Mesendoderm (in vitro differentiated cells): ENCODE measurements at regions not wholly inside any gene's neighbourhood (a gene's known extent, or its start where the extent isn't known, plus 50 kb on each side); places are given as distances from the start of the nearest gene placed in this dataset.

Source experiments
- DNase-seq: peaks from one replicate; pipeline ENCODE4 v3.0.0; 2013
- H2AK5ac ChIP-seq: 2 replicates; pipeline ENCODE4 v1.6.1; 2013; ENCODE audit warnings: low read length, inconsistent platforms
- H2BK120ac ChIP-seq: 2 replicates; pipeline ENCODE4 v1.6.1; 2013; ENCODE audit warnings: low read depth, mild to moderate bottlenecking, low read length, moderate library complexity, mixed read lengths
- H2BK15ac ChIP-seq: replicated peaks from 2 replicates; pipeline ENCODE4 v1.6.1; 2013; ENCODE audit warnings: low read depth, mild to moderate bottlenecking, moderate library complexity
- H2BK5ac ChIP-seq: 2 replicates; pipeline ENCODE4 v1.6.1; 2013; ENCODE audit warnings: low read length, inconsistent platforms
- H3K18ac ChIP-seq: 2 replicates; pipeline ENCODE4 v1.6.1; 2013; ENCODE audit warnings: mild to moderate bottlenecking, low read length, mixed read lengths
- H3K23ac ChIP-seq: one replicate; pipeline ENCODE4 v1.6.1; 2013; ENCODE audit warnings: low read length
- H3K27ac ChIP-seq: 2 replicates; pipeline ENCODE4 v1.5.1; 2013; ENCODE audit warnings: low read depth, mild to moderate bottlenecking, inconsistent platforms, low read length, moderate library complexity
- H3K27me3 ChIP-seq: 2 replicates; pipeline ENCODE4 v1.6.1; 2013; ENCODE audit warnings: low read length, control low read depth, mild to moderate bottlenecking, inconsistent platforms; ENCODE audit not compliant: insufficient read depth, poor library complexity
- H3K36me3 ChIP-seq: 2 replicates; pipeline ENCODE4 v1.6.1; 2013; ENCODE audit warnings: low read length, inconsistent platforms; ENCODE audit not compliant: control insufficient read depth, insufficient read depth
- H3K4ac ChIP-seq: one replicate; pipeline ENCODE4 v1.6.1; 2013; ENCODE audit warnings: low read depth, mild to moderate bottlenecking, low read length, moderate library complexity
- H3K4me1 ChIP-seq: 2 replicates; pipeline ENCODE4 v1.6.1; 2013; ENCODE audit warnings: low read depth, low read length, inconsistent platforms; ENCODE audit not compliant: control insufficient read depth
- H3K4me2 ChIP-seq: 2 replicates; pipeline ENCODE4 v1.6.1; 2013; ENCODE audit warnings: low read length
- H3K4me3 ChIP-seq: 2 replicates; pipeline ENCODE4 v1.5.1; 2013; ENCODE audit warnings: mild to moderate bottlenecking, low read length
- H3K56ac ChIP-seq: one replicate; pipeline ENCODE4 v1.6.1; 2013; ENCODE audit warnings: low read length
- H3K79me1 ChIP-seq: 2 replicates; pipeline ENCODE4 v1.6.1; 2013; ENCODE audit warnings: low read length, inconsistent platforms
- H3K79me2 ChIP-seq: 2 replicates; pipeline ENCODE4 v1.6.1; 2013; ENCODE audit warnings: mild to moderate bottlenecking, low read length; ENCODE audit not compliant: control insufficient read depth, insufficient read depth
- H3K9ac ChIP-seq: 2 replicates; pipeline ENCODE4 v1.6.1; 2013; ENCODE audit warnings: low read length, inconsistent platforms
- H4K5ac ChIP-seq: one replicate; pipeline ENCODE4 v1.6.1; 2013; ENCODE audit warnings: low read length
- H4K8ac ChIP-seq: one replicate; pipeline ENCODE4 v1.6.1; 2013; ENCODE audit warnings: low read depth, mild to moderate bottlenecking, control low read depth, low read length, moderate library complexity
- WGBS: extraction: QIAGEN DNeasy Blood & Tissue Kit; methylation state at CpG from one replicate; pipeline ENCODE4 v1.1.7; 2013; ENCODE audit warnings: low lambda C conversion rate, missing lambda C conversion rate; ENCODE audit not compliant: insufficient coverage; ENCODE audit errors: extremely low coverage; 5-methylcytosine and 5-hydroxymethylcytosine counted together

- Histone ChIP-seq H3K4ac (no peak overlapping the region), H4K8ac (no peak overlapping the region), H2BK120ac (no peak overlapping the region), H3K4me1 (no peaks in the 10 kb centered on the region), H3K79me2 (no peaks in the 10 kb centered on the region), H3K4me3 (no peak overlapping the region), H2AK5ac (no peak overlapping the region), H3K9ac (no peak overlapping the region), H2BK15ac (no peak overlapping the region), H3K79me1 (no peaks in the 10 kb centered on the region), H3K56ac (no peak overlapping the region), H2BK5ac (no peak overlapping the region), H3K36me3 (no peaks in the 10 kb centered on the region), H3K23ac (no peak overlapping the region), H3K27me3 (no peaks in the 10 kb centered on the region), H3K18ac (no peak overlapping the region), H4K5ac (no peak overlapping the region), H3K4me2 (no peak overlapping the region), H3K27ac (no peak overlapping the region)
- WGBS = no CpG with 5 or more reads among the region's 13 CpGs
- no peak for DNase-seq
Measured at GRCh38 chr14:105843444-105844046, 317.2 kb downstream of the TMEM121 start.

GRCh38 chr14:105844047-105844630 is 317.8 kb downstream of the TMEM121 start:
- Histone ChIP-seq H3K27ac (no peak overlapping the region), H3K4ac (no peak overlapping the region), H3K4me2 (no peak overlapping the region), H3K4me1 (no peaks in the 10 kb centered on the region), H3K4me3 (no peak overlapping the region), H3K79me1 (no peaks in the 10 kb centered on the region), H3K23ac (no peak overlapping the region), H3K36me3 (no peaks in the 10 kb centered on the region), H2AK5ac (no peak overlapping the region), H3K56ac (no peak overlapping the region), H4K5ac (no peak overlapping the region), H2BK5ac (no peak overlapping the region), H4K8ac (no peak overlapping the region), H3K18ac (no peak overlapping the region), H2BK120ac (no peak overlapping the region), H3K27me3 (no peaks in the 10 kb centered on the region), H3K9ac (no peak overlapping the region), H2BK15ac (no peak overlapping the region), H3K79me2 (no peaks in the 10 kb centered on the region)
- no peak for DNase-seq
- WGBS = no CpG with 5 or more reads among the region's 16 CpGs

- Histone ChIP-seq H3K79me2 (no peaks in the 10 kb centered on the region), H3K4ac (no peak overlapping the region), H4K8ac (no peak overlapping the region), H3K18ac (no peak overlapping the region), H2BK15ac (no peak overlapping the region), H3K27me3 (no peaks in the 10 kb centered on the region), H3K4me1 (no peaks in the 10 kb centered on the region), H3K27ac (no peak overlapping the region), H3K4me3 (no peak overlapping the region), H3K56ac (no peak overlapping the region), H3K36me3 (no peaks in the 10 kb centered on the region), H2BK5ac (no peak overlapping the region), H2AK5ac (no peak overlapping the region), H3K9ac (no peak overlapping the region), H3K23ac (no peak overlapping the region), H4K5ac (no peak overlapping the region), H3K79me1 (no peaks in the 10 kb centered on the region), H2BK120ac (no peak overlapping the region), H3K4me2 (no peak overlapping the region)
- no CpG with 5 or more reads among the region's 18 CpGs for WGBS
- DNase-seq = no peak
Measured at GRCh38 chr14:105844810-105845724, 318.7 kb downstream of the TMEM121 start.

GRCh38 chr14:105845725-105846309 is 319.4 kb downstream of the TMEM121 start:
- Histone ChIP-seq H3K9ac (no peak overlapping the region), H3K79me2 (no peaks in the 10 kb centered on the region), H2BK120ac (no peak overlapping the region), H2AK5ac (no peak overlapping the region), H3K27ac (no peak overlapping the region), H3K18ac (no peak overlapping the region), H3K36me3 (no peaks in the 10 kb centered on the region), H2BK15ac (no peak overlapping the region), H3K23ac (no peak overlapping the region), H3K4me3 (no peak overlapping the region), H3K4me2 (no peak overlapping the region), H3K79me1 (no peaks in the 10 kb centered on the region), H2BK5ac (no peak overlapping the region), H3K56ac (no peak overlapping the region), H3K4ac (no peak overlapping the region), H4K8ac (no peak overlapping the region), H3K27me3 (no peaks in the 10 kb centered on the region), H3K4me1 (no peaks in the 10 kb centered on the region), H4K5ac (no peak overlapping the region)
- DNase-seq = no peak
- no CpG with 5 or more reads among the region's 10 CpGs for WGBS

- no peaks in the 10 kb centered on the region for H3K36me3 ChIP-seq
- no peak for DNase-seq
- no peak overlapping the region for H3K56ac ChIP-seq
- H3K27ac ChIP-seq = no peak overlapping the region
- no peaks in the 10 kb centered on the region for H3K79me1 ChIP-seq
- H4K5ac ChIP-seq = no peak overlapping the region
- no peak overlapping the region for H3K18ac ChIP-seq
- H3K27me3 ChIP-seq = no peaks in the 10 kb centered on the region
- no peak overlapping the region for H2AK5ac ChIP-seq
- no peak overlapping the region for H3K23ac ChIP-seq
- H3K4ac ChIP-seq = no peak overlapping the region
- H2BK120ac ChIP-seq = no peak overlapping the region
- H3K79me2 ChIP-seq = no peaks in the 10 kb centered on the region
- no peak overlapping the region for H3K9ac ChIP-seq
- no peaks in the 10 kb centered on the region for H3K4me1 ChIP-seq
- H3K4me3 ChIP-seq = no peak overlapping the region
- H4K8ac ChIP-seq = no peak overlapping the region
- H3K4me2 ChIP-seq = no peak overlapping the region
- H2BK5ac ChIP-seq = no peak overlapping the region
- WGBS = no CpG with 5 or more reads among the region's 5 CpGs
- no peak overlapping the region for H2BK15ac ChIP-seq
Measured at GRCh38 chr14:105846312-105846711, 319.9 kb downstream of the TMEM121 start.
